ENCODE measurements at regions not wholly inside any gene's neighbourhood (a gene's known extent, or its start where the extent isn't known, plus 50 kb on each side); places are given as distances from the start of the nearest gene placed in this dataset.

DNA sequence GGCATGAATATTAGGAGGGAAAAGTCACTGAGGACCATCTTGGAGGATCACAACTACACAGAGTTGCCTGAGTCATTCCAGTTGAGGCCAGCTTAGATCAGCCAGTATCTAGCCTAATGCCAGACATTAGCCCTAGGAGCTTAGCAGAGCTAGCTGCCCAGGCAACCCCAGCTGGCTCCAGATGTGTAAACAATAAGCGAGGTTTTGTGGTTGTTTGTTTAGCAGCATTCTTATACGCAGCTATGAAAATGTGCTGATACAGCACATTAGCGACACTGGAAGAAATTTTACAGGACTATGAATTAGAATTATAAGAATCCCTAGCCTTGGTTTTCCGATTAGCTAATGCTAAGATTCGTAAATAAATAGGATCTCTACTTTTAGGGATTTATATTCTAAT lies 59.3 kb downstream of the BTBD3 start:
- no peaks in the 10 kb centered on the region for H3K36me3 ChIP-seq
- H3K4me3 ChIP-seq = no peak overlapping the region
- intact Hi-C loops (cut with DNase I) = no loop called here
- no peak overlapping the region for H3K27ac ChIP-seq
- no peaks in the 10 kb centered on the region for H3K27me3 ChIP-seq (replicated peaks; ENCODE audit: insufficient read depth)
- no peaks in the 10 kb centered on the region for H3K9me3 ChIP-seq
- WGBS = 77% methylated on average over 5 of the region's 5 CpGs
- no peaks in the 10 kb centered on the region for H3K4me1 ChIP-seq (replicated peaks)
- TF ChIP-seq, protein P1, sequence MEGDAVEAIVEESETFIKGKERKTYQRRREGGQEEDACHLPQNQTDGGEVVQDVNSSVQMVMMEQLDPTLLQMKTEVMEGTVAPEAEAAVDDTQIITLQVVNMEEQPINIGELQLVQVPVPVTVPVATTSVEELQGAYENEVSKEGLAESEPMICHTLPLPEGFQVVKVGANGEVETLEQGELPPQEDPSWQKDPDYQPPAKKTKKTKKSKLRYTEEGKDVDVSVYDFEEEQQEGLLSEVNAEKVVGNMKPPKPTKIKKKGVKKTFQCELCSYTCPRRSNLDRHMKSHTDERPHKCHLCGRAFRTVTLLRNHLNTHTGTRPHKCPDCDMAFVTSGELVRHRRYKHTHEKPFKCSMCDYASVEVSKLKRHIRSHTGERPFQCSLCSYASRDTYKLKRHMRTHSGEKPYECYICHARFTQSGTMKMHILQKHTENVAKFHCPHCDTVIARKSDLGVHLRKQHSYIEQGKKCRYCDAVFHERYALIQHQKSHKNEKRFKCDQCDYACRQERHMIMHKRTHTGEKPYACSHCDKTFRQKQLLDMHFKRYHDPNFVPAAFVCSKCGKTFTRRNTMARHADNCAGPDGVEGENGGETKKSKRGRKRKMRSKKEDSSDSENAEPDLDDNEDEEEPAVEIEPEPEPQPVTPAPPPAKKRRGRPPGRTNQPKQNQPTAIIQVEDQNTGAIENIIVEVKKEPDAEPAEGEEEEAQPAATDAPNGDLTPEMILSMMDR (IDR thresholded peaks at IDR 0.05) = no peak
- TF ChIP-seq POLR2A (IDR thresholded peaks at IDR 0.05) (no peak), POLR2AphosphoS5 (IDR thresholded peaks at IDR 0.05) (no peak)
- DNase-seq (ENCODE audit: low spot score) = no peak

DNA sequence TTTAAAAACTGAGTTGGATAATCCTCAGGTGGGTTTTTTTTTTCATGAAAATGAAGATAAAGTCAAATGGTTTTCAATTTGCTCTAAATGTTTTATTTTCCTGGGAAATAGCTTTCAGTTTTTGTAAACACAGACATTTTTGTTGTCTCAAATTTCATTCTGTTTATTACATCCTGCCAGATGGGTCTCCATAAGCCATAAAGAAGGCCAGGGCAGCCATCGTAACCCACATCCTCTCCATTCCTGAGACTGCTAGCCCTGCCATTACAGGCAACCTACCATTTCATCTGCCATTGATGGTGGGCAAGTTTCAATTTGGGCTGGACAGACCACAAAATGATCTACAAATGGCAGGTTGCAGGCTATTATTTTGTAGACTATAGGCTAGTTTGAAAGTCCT lies 60.8 kb downstream of the BTBD3 start:
- H3K9me3 ChIP-seq = no peaks in the 10 kb centered on the region
- H3K27ac ChIP-seq = no peak overlapping the region
- no peak for DNase-seq (ENCODE audit: low spot score)
- WGBS = 83% methylated on average over 1 of the region's 1 CpG
- H3K36me3 ChIP-seq = no peaks in the 10 kb centered on the region
- no peak overlapping the region for H3K4me3 ChIP-seq
- intact Hi-C loops (cut with DNase I) = no loop called here
- TF ChIP-seq, protein P1 (IDR thresholded peaks at IDR 0.05) = no peak
- TF ChIP-seq POLR2A (IDR thresholded peaks at IDR 0.05) (no peak), POLR2AphosphoS5 (IDR thresholded peaks at IDR 0.05) (no peak)
- no peaks in the 10 kb centered on the region for H3K27me3 ChIP-seq (replicated peaks; ENCODE audit: insufficient read depth)
- H3K4me1 ChIP-seq (replicated peaks) = no peaks in the 10 kb centered on the region

DNA sequence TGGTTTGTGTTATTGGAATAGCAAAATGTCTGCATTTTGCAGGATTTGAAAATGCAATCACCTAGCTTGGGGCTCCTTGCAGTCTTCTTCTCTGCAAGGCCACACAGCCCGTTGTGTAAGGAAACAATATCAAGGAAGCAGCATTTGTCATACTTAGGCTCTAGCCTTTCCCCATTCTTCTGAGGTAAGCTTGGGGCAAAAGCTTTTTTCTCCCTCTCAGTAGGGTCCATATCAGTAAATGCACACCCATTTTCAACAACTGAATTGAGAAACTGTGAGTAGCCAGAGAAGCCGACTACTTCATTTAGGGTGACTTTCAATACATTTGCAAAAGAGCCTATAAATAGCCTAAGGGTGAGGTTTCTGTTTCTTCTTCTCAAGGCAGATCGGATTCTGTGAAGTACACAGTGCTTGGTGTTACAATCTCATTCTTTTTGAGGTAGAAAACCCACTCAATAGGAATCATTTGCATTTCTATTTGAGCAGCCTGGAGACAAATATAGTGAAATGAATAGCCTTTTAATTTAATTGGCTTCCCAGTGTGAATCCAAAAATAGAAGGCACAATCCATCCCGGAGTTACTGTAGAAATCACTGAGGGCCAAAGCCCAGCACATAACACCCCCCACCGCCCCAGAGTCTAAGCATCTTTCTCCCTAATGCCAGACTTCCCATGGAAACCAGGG lies 61.8 kb downstream of the BTBD3 start:
- Histone ChIP-seq H3K36me3 (no peaks in the 10 kb centered on the region), H3K27me3 (replicated peaks; ENCODE audit: insufficient read depth) (no peaks in the 10 kb centered on the region), H3K4me1 (replicated peaks) (no peaks in the 10 kb centered on the region), H3K27ac (no peak overlapping the region), H3K4me3 (no peak overlapping the region), H3K9me3 (no peaks in the 10 kb centered on the region)
- WGBS = 48% methylated on average over 5 of the region's 5 CpGs
- TF ChIP-seq POLR2A (IDR thresholded peaks at IDR 0.05) = no peak
- TF ChIP-seq, protein P1 (IDR thresholded peaks at IDR 0.05) = no peak
- no peak for TF ChIP-seq POLR2AphosphoS5 (IDR thresholded peaks at IDR 0.05)
- DNase-seq (ENCODE audit: low spot score) = no peak
- intact Hi-C loops (cut with DNase I) = no loop called here

DNA sequence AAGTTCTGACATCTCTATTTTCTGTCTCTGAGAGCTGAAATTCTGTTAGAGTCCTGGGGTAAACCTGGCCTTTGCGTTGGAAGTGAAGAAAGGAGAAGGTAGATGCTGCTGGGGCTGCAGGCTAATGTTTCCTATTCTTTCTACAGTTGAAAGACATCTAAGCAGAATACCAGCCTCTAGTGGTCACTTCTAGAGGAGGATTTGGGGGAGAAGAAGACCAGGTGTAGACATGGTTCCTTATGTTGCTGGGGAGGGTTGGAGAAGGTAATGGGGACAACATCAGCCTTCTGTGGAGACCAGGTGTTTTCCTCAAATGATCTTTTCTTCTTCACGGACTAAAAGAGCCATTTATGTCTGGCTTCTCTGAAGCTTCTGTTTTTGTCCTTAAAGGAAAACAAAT lies 62.6 kb downstream of the BTBD3 start:
- WGBS = 48% methylated on average over 2 of the region's 2 CpGs
- no peaks in the 10 kb centered on the region for H3K9me3 ChIP-seq
- no peaks in the 10 kb centered on the region for H3K4me1 ChIP-seq (replicated peaks)
- TF ChIP-seq, protein P1 (IDR thresholded peaks at IDR 0.05) = no peak
- TF ChIP-seq POLR2AphosphoS5 (IDR thresholded peaks at IDR 0.05) = no peak
- TF ChIP-seq POLR2A (IDR thresholded peaks at IDR 0.05) = no peak
- no peak for DNase-seq (ENCODE audit: low spot score)
- H3K27ac ChIP-seq = no peak overlapping the region
- H3K27me3 ChIP-seq (replicated peaks; ENCODE audit: insufficient read depth) = no peaks in the 10 kb centered on the region
- intact Hi-C loops (cut with DNase I) = no loop called here
- no peak overlapping the region for H3K4me3 ChIP-seq
- H3K36me3 ChIP-seq = no peaks in the 10 kb centered on the region

DNA sequence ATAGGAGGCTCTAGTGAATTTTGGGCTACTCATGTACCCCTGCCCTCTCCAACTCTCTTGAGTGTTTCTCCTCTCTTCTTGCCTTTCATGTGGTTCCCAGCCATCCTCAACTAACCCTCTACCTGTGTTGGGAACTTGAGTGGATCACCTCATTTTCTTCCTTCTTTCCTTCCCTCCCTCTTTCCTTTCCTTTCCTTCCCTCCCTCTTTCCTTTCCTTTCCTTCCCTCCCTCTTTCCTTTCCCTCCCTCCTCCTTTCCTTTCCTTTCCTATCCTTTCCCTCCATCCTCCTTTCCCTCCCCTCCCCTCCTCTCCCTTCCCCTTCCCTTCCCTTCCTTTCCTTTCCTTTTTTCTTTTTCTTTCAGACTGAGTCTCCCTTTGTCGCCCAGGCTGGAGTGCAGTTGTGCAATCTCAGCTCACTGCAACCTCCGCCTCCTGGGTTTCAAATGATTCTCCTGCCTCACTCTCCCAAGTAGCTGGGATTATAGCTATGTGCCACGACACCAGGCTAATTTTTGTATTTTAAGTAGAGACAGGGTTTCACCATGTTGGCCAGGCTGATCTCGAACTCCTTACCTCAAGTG lies 63.8 kb downstream of the BTBD3 start:
- intact Hi-C loops (cut with DNase I) = no loop called here
- Histone ChIP-seq H3K27ac (no peak overlapping the region), H3K4me3 (no peak overlapping the region), H3K9me3 (no peaks in the 10 kb centered on the region), H3K36me3 (no peaks in the 10 kb centered on the region), H3K4me1 (replicated peaks) (no peaks in the 10 kb centered on the region), H3K27me3 (replicated peaks; ENCODE audit: insufficient read depth) (no peaks in the 10 kb centered on the region)
- DNase-seq (ENCODE audit: low spot score) = no peak
- 94% methylated on average over 4 of the region's 4 CpGs for WGBS
- TF ChIP-seq, protein P1 (IDR thresholded peaks at IDR 0.05) = no peak
- TF ChIP-seq POLR2AphosphoS5 (IDR thresholded peaks at IDR 0.05) = no peak
- TF ChIP-seq POLR2A (IDR thresholded peaks at IDR 0.05) = no peak
